SK-N-MC (cell line): ENCODE measurements at regions not wholly inside any gene's neighbourhood (a gene's known extent, or its start where the extent isn't known, plus 50 kb on each side); places are given as distances from the start of the nearest gene placed in this dataset.
"Not testable (repeated sequence)": the region's sequence is repeated elsewhere in the genome, so short reads cannot be mapped to it uniquely, and the experiment has no call there.

Experiments
- DNase-seq: peaks from one replicate; pipeline ENCODE4 v3.0.0-alpha.2; 2011; ENCODE audit warnings: low read depth, low spot score
- H3K27ac ChIP-seq: fragments of 200-600 bp; sonication (generic); 2 replicates; pipeline ENCODE4 v1.5.1; 2016; ENCODE audit warnings: mixed run types
- H3K36me3 ChIP-seq: fragments of 200-600 bp; sonication (generic); 2 replicates; pipeline ENCODE4 v1.6.1; 2017; ENCODE audit warnings: antibody characterized with exemption, low read length, mixed read lengths; ENCODE audit not compliant: insufficient read depth
- H3K4me3 ChIP-seq: fragments of 200-600 bp; sonication (generic); 2 replicates; pipeline ENCODE4 v1.5.1; 2016
- H3K9ac ChIP-seq: fragments of 200-600 bp; sonication (generic); 2 replicates; pipeline ENCODE4 v1.8.0; 2017; ENCODE audit warnings: mixed run types, mixed read lengths; ENCODE audit not compliant: insufficient read length
- H3K9me3 ChIP-seq: fragments of 200-600 bp; sonication (generic); 2 replicates; pipeline ENCODE4 v1.6.1; 2017; ENCODE audit warnings: low read depth, mild to moderate bottlenecking, antibody characterized with exemption, low read length, moderate library complexity, mixed read lengths
- EZH2 ChIP-seq: fragments of 200-600 bp; sonication (generic); IDR thresholded peaks from one replicate; pipeline ENCODE4 v1.6.1; 2017; ENCODE audit warnings: antibody characterized with exemption
- FOXP2 ChIP-seq: optimal IDR thresholded peaks from 2 replicates; pipeline ENCODE3; 2011; ENCODE audit warnings: mild to moderate bottlenecking, moderate library complexity; ENCODE audit not compliant: insufficient read depth; ENCODE audit errors: extremely low read length, control extremely low read depth
- POLR2AphosphoS5 ChIP-seq: IDR thresholded peaks from 2 replicates; pipeline ENCODE4 v1.6.1; 2012; ENCODE audit warnings: mild to moderate bottlenecking, low read depth, low read length, borderline replicate concordance

DNA sequence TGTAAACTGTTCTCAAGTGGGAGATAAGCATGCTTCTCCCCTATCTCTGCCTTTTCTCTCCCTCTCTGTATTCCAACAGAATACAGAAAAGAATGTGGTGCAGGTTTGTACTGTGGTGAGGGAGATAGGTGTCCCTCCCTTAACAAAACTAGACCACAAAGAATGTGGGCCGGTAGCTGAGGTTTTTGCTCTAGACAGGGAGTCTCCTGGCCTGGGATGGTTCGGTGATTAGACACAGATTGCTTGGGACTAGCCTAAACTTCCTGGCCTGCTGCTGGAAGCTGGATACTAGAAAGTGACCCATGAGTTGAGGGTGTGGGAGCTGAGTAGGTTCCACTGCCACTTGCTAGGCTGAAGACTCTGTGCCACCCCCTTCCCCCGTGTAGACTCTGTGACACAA, 143.0 kb downstream of the CXXC4 start:
- Histone ChIP-seq H3K4me3 (no peak overlapping the region), H3K9me3 (no peaks in the 10 kb centered on the region), H3K36me3 (no peaks in the 10 kb centered on the region), H3K9ac (no peak overlapping the region), H3K27ac (no peak overlapping the region)
- no peak for DNase-seq
- TF ChIP-seq POLR2AphosphoS5 = no peak
- no peak for TF ChIP-seq FOXP2
- TF ChIP-seq EZH2 = no peak

GRCh38 chr4:104345598-104346242, 149.0 kb downstream of the CXXC4 start:
- Histone ChIP-seq H3K9ac (no peak overlapping the region), H3K4me3 (no peak overlapping the region), H3K36me3 (no peaks in the 10 kb centered on the region), H3K9me3 (no peaks in the 10 kb centered on the region), H3K27ac (no peak overlapping the region)
- TF ChIP-seq POLR2AphosphoS5 (no peak), EZH2 (no peak), FOXP2 (no peak)
- DNase-seq = no peak

DNA sequence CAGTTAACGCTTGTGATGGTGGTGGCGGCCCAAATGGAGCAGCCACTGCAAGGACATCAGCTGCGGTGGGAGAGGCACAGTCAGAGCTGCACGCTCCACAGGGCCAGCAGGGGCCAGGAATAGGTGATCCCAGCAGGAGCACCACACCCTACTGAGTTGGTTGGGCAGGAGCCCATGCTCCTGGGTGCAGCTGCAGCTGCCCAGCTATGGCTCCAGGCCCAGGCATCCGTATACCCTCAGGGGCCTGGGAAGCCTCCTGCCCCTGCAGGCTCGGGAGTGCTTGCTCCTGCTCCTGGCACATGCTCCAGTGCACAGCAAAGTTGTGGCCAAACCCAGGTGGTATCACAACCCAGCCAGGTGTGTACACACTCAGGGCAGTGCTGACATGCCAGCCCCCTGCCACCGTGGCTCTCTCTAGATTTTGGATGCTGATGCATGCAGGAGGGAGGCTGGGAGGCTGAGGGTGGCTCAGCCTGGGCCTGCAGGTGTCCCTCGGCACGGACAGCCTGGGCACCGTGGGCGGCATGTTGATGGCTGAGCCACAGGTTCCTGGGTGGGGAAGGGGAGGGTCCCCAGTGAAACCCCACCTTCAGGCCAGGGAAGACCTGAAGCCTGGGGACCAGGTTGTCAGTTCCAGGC, 150.2 kb downstream of the CXXC4 start:
- no peak for DNase-seq
- no peak for TF ChIP-seq FOXP2
- no peak for TF ChIP-seq POLR2AphosphoS5
- no peak for TF ChIP-seq EZH2
- no peaks in the 10 kb centered on the region for H3K9me3 ChIP-seq
- no peaks in the 10 kb centered on the region for H3K36me3 ChIP-seq
- no peak overlapping the region for H3K9ac ChIP-seq
- H3K27ac ChIP-seq = no peak overlapping the region
- no peak overlapping the region for H3K4me3 ChIP-seq

- no peak overlapping the region for H3K9ac ChIP-seq
- no peak overlapping the region for H3K4me3 ChIP-seq
- no peak for TF ChIP-seq POLR2AphosphoS5
- no peak overlapping the region for H3K27ac ChIP-seq
- DNase-seq = no peak
- no peaks in the 10 kb centered on the region for H3K36me3 ChIP-seq
- H3K9me3 ChIP-seq = no peaks in the 10 kb centered on the region
These were observed 160.3 kb downstream of the CXXC4 start for GRCh38 chr4:104334410-104334809.

- Histone ChIP-seq H3K36me3 (no peaks in the 10 kb centered on the region), H3K9ac (no peak overlapping the region), H3K9me3 (no peaks in the 10 kb centered on the region), H3K4me3 (no peak overlapping the region), H3K27ac (no peak overlapping the region)
- TF ChIP-seq POLR2AphosphoS5 = no peak
- no peak for TF ChIP-seq FOXP2
- no peak for TF ChIP-seq EZH2
- DNase-seq = no peak
These were observed 164.4 kb downstream of the CXXC4 start for GRCh38 chr4:104330125-104330905.

DNA sequence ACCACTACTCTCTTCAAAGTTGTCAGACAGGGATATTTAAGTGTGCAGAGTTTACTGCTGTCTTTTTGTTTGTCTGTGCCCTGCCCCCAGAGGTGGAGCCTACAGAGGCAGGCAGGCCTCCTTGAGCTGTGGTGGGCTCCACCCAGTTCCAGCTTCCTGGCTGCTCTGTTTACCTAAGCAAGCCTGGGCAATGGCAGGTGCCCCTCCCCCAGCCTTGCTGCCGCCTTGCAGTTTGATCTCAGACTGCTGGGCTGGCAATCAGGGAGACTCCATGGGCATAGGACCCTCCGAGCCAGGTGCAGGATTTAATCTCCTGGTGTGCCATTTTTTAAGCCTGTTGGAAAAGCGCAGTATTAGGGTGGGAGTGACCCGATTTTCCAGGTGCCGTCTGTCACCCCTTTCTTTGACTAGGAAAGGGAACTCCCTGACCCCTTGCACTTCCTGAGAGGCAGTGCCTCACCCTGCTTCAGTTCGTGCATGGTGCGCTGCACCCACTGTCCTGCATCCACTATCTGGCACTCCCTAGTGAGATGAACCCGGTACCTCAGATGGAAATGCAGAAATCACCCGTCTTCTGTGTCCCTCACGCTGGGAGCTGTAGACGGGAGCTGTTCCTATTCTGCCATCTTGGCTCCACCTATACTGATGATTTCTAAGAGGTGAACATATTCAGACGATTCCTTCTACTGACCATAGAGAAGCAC, 167.6 kb downstream of the CXXC4 start:
- H3K4me3 ChIP-seq, DNase-seq, H3K9ac ChIP-seq, H3K9me3 ChIP-seq, H3K36me3 ChIP-seq, H3K27ac ChIP-seq: not testable (repeated sequence)

- Histone ChIP-seq H3K27ac (no peak overlapping the region), H3K9me3 (no peaks in the 10 kb centered on the region), H3K9ac (no peak overlapping the region), H3K36me3 (no peaks in the 10 kb centered on the region), H3K4me3 (no peak overlapping the region)
- TF ChIP-seq FOXP2 (no peak), EZH2 (no peak), POLR2AphosphoS5 (no peak)
- DNase-seq = no peak
These were observed 192.0 kb downstream of the CXXC4 start for GRCh38 chr4:104302731-104303130.

GRCh38 chr4:104294811-104295210, 199.9 kb downstream of the CXXC4 start:
- no peaks in the 10 kb centered on the region for H3K36me3 ChIP-seq
- TF ChIP-seq FOXP2 = no peak
- no peak for TF ChIP-seq EZH2
- TF ChIP-seq POLR2AphosphoS5 = no peak
- H3K4me3 ChIP-seq = no peak overlapping the region
- DNase-seq = no peak
- no peak overlapping the region for H3K27ac ChIP-seq
- no peaks in the 10 kb centered on the region for H3K9me3 ChIP-seq
- no peak overlapping the region for H3K9ac ChIP-seq
